22Rv1 (cell line): ENCODE measurements at regions not wholly inside any gene's neighbourhood (a gene's known extent, or its start where the extent isn't known, plus 50 kb on each side); places are given as distances from the start of the nearest gene placed in this dataset.

Experiments
- ZFX ChIP-seq: fragments of 450-650 bp; IDR thresholded peaks from 2 replicates; pipeline ENCODE4 v1.6.1; 2017; ENCODE audit warnings: antibody characterized with exemption, borderline replicate concordance
- TF ChIP-seq, protein P1 (sequence below): fragments of 450-650 bp; IDR thresholded peaks from 2 replicates; pipeline ENCODE4 v1.5.1; 2017; ENCODE audit warnings: mild to moderate bottlenecking

DNA sequence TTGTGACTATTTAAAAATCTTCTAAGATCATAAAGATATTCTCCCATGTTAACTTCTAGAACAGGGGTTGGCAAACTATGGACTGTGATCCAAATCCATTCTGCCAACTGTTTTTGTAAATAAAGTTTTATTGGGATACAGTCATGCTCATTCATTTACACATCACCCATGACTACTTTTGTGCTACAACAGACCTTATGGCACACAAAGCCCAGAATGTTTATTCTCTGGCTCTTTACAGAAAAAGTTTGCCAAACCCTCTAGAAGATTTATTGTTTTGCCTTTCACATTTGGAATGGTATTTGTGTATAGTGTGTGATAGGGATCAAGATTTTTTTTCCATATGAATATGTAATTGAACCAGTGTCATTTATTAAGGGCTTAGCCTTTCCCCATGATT, 341.7 kb downstream of the CD83 start:
- TF ChIP-seq, protein P1, sequence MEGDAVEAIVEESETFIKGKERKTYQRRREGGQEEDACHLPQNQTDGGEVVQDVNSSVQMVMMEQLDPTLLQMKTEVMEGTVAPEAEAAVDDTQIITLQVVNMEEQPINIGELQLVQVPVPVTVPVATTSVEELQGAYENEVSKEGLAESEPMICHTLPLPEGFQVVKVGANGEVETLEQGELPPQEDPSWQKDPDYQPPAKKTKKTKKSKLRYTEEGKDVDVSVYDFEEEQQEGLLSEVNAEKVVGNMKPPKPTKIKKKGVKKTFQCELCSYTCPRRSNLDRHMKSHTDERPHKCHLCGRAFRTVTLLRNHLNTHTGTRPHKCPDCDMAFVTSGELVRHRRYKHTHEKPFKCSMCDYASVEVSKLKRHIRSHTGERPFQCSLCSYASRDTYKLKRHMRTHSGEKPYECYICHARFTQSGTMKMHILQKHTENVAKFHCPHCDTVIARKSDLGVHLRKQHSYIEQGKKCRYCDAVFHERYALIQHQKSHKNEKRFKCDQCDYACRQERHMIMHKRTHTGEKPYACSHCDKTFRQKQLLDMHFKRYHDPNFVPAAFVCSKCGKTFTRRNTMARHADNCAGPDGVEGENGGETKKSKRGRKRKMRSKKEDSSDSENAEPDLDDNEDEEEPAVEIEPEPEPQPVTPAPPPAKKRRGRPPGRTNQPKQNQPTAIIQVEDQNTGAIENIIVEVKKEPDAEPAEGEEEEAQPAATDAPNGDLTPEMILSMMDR: no peak
- TF ChIP-seq ZFX: no peak
